CMK (cell line): ENCODE measurements at regions not wholly inside any gene's neighbourhood (a gene's known extent, or its start where the extent isn't known, plus 50 kb on each side); places are given as distances from the start of the nearest gene placed in this dataset.

ENCODE experiments used
- DNase-seq: peaks from one replicate; pipeline ENCODE4 v3.0.0-alpha.2; 2010; ENCODE audit warnings: low read depth

DNA sequence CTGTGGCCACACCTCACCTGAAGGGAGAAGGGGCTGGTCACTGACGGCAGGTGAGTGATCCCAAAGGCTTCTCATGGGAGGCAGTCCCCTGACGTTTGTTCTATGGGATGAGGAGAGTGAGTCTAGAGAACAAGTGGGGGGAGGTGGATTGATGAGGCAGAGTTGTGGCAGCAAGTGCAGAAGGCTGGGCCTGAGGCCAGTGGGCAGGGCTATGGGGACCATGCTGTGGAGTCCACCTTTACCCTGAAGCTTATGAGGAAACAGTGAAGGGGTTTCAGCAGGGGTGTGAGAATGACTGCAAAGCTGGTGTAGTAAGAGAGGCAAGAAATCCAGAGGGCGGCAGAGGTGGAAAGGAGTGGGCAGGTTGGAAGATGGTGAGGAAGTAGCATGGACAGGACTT, 96.9 kb upstream of the PFN2 start:
- no peak for DNase-seq

- DNase-seq: no peak
Measured at GRCh38 chr3:150064971-150065370, 94.3 kb upstream of the PFN2 start.

DNA sequence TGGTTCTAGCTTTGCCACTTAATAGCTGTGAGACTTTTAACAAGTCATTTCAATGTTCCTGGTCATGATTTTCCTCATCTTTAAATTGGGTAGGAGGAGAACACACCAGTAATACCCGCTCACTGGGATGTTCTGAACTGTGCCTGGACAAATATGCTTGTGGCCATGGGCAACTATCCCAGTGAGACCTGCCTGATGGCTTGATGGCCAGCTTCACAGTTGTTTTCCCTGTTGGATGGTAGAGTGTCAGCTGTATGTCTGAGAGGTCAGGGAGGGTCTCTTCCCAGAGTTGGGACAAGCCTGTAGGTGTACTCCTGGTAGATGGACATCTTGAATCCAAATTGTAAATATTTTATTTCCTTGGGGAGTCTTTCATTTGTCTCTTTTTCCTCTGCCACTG, 92.5 kb upstream of the PFN2 start:
- no peak for DNase-seq

- DNase-seq: no peak
Measured at GRCh38 chr3:150062492-150062891, 91.8 kb upstream of the PFN2 start.

DNA sequence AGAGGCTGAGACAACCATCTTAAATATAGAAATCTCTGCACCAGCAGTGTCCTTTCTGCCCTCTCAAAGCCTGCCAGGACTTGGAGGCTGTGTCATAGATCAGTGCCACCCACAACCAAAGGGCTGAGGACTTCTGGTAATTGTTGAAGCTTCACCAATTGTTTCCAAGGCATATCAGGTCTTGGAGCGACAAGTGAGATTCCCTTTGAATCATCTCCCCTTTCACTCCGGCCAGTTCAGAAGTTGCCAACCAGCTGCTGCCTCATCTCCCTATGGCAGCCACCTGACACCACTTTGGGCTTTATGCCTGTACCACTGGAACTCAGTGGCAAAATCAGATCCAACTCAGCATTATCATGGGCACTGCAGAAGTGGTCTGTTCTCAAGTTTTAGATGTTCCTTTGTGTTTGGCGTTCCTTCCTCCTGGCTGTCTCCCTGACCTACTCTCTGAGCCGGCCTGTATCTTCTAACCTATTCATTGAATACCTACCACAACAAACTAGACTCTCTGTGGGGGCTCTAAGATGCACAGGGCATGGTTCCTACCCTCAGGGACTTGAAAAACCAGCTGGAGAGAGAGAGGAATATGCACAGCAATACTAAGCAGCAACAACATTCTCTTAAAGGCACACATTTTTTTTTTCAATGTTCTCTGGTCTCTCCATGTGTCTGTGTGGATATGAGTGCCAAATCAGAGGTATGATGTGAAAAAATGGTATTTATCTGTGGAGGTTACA, 90.8 kb upstream of the PFN2 start:
- DNase-seq: no peak

DNA sequence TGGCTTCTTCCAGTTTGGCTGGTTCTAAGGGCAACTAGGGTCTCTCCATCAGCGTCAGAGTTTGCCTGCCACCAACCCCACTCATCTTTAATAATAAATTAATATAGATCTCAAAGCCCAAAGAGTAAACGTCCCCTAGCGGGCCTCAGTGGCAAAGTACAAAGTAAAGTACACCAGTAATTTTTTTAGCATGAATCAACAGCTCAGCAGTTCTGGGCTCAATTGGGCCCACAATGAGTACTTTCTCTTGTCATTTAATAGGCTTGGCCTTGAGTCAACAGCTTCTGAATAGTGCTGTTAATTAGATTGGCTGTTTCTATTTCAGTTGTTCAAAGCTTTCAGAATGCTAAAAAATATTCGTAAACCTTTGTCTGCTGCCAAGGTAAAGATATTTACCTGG, 89.0 kb upstream of the PFN2 start:
- no peak for DNase-seq

DNA sequence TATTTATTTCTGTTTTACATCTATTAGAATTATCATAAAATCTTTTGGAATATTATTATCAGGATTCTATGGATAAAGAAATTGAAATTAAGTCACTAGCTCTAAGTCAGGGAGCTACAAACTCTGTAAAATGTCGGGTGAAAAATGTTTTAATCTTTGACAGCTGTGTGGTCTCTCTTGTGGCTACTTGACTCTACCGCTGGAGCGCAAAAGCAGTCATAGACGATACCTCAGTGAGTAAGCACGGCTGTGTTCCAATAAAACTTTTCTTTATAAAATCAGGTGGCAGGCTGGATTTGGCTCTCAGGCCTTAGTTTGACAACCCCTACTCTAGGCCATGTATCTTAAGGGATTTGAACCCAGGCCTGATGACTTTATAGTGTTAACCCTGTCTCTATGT, 88.5 kb upstream of the PFN2 start:
- DNase-seq: no peak

DNA sequence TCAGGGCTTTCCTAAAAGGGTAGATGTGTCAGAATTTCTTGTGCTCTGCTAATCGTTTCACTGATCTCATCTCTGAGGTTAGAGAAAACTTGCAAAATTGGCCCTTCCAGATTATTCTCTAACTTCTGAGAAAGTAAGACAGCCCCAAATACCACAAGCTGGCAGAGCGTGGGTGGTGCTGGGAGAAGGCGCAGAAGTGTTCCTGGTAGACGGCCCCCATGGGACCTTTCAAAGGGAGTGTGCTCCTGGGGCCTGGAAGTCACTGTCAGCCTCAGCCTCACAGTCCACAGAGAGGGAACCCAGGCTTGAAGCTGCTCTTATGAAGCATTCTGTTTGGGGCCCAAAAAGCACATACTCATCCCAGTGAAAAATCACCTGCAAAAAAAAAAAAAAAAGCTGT, 86.5 kb upstream of the PFN2 start:
- DNase-seq: no peak

DNA sequence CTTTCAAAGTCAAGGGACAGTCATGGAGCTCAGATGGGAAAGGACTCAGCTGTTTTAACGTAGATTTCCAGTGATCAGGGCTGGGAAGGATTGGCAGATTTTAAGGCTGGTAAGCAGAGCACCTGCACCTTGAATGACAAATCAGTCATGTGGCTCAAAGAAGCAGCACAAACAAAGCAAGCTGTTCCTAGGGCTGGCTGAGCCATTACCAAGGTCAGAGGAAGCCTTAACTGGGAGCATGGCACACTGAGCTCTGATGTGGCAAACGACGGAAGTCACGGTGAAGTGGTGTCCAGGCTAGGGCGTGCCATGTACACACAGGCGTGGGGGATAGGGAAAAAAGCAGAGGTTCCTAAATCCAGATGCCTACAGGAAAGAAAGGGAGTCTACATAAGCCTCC, 84.6 kb upstream of the PFN2 start:
- no peak for DNase-seq

DNA sequence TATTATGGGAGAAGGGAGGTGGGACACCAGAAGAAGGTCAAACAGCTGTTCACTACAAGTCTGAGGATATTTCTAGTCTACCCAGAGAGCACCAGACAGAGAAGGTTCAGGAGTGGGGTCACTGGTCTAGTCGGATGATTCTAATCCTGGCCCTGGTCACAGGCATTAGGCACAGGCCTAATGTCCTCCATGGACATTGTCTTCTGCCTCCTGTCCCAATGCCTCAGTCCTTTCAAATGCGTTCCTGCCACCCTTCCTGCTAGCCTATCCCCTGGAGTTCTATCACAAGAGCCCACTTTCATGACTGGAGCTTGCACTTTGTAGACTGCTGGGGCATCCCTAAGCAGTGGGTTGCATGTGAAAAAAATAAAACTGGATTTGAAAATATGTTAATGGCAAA, 83.9 kb upstream of the PFN2 start:
- DNase-seq: no peak

GRCh38 chr3:150050510-150050909, 79.8 kb upstream of the PFN2 start:
- DNase-seq: no peak

DNA sequence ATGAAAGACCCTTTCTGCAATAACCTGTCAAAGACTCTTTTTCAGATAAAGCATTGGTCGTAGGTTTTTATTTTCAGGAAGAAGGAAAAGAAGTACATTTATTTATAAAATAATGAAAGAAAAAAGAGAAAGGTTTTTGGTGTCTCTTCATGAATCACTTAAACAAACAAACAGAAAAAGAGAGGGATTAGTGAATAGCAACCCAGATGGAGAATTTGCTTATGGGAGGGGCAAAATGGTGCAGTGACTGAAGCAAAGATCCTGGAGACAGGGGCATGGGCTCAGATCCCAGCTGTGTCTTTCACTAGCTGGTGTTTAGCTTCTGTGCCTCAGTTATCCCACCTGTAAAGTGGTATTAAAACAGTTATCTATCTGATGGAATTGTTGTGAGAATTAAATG, 78.6 kb upstream of the PFN2 start:
- no peak for DNase-seq

- DNase-seq: no peak
Measured at GRCh38 chr3:150041877-150042276, 71.2 kb upstream of the PFN2 start.

- no peak for DNase-seq
Measured at GRCh38 chr3:150040097-150040496, 69.4 kb upstream of the PFN2 start.

DNA sequence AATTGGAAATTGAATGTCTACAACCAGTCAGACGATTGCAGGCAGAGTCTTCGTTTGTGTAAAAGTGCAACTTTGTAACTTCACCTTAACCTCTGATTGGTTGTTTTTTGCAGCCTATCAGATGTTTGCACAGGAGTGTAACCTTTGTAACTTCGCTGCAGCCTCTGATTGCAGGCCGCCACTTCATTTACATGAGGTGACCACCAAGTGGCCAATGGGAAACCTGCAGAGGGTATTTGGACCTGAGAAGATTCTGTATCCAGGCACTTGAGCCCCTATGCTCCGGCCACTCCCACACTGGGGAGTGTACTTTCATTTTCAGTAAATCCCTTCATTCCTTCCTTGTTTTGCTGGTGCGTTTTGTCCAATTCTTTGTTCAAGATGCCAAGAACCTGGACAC, 68.1 kb upstream of the PFN2 start:
- DNase-seq: no peak

GRCh38 chr3:150036780-150037179, 66.1 kb upstream of the PFN2 start:
- DNase-seq: no peak

DNA sequence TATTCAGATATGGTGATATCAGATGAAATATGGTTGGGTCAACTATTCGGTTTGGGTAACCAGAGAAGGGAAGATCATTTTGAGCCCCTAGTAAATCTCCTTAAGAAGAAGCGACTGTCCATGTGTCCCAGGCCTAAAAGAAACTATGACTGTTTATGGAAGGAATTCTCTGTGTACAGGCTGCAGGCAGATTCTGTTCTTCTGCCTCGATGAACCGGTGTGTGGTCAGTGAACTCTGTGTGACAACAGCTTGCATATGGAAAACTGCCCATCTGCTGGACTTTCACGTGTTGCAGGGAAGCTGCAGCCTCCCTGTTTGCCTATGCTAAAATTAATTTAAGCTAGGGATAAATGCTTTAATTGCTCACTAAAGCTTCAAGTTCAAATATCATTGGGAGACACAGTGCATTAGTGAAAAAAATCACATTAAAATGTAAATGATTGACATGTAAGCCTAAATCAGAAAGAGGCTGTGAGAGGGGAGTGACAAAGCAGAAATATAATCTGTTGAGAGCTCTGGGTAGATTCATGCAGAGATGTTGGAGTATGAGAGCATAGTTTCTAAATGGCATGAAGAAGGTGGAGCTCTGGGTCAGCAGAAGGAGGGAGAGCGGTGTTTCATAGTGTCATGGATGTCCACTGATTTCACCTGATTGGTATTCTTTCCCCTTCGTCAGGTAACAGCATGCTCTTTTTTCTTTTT, 65.4 kb upstream of the PFN2 start:
- DNase-seq: no peak

DNA sequence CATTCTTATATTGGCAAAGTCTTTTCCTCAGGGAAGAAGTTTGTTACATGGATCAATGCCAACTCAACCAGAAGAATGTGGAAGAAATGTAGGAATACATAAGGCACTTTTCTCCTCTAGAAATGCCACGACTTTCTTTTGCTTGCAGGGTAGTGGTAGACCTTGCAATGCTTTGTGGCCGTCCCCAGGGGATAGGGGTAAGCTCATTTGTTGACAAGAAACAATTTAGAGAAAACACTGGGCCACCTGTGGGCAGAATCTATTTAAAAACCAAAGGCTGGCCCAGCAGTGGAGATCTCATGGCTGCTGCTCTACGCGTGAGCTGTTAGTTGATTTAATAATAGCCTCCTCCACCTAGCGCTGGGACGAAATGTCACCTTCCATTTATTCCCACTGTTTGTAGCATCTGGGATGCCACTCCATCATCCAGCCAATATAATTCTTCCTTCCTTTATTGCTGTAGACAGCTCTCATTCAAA, 64.6 kb upstream of the PFN2 start:
- DNase-seq: no peak

DNA sequence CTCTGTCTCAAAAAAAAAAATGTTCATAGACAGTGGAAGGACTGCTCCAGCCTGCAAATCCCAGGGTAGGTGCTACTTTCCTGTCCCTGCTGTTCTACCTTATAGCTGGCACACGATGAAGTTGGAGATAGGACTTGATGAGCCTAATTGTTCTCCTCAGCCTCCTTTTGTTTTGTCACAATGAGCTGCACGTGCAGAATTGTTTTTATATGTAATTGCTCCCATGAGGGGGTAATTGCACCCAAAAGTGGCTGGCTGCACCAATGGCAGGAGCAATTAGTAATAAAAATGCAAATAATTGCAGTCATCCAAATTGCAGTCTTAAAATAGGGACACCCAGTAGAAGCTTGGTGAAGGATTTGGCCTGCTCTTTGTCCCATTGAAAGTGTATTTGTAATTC, 63.0 kb upstream of the PFN2 start:
- DNase-seq: no peak

- no peak for DNase-seq
Measured at GRCh38 chr3:150030841-150031240, 60.1 kb upstream of the PFN2 start.

DNA sequence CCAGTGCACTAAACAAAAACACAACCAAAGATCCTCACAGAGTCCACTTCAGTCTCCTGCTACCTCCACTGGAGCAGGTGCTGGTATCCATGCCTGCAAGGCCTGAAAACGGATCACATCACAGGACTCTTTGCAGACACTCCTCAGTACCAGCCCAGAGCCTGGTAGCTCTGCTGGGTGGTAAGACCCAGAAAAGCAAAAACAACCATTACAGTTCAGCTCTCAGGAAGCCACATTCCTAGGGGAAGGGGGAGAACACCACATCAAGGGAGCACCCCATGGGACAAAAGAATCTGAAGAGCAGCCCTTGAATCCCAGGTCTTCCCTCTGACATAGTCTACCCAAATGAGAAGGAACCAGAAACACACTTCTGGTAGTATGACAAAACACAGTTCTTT, 52.5 kb upstream of the PFN2 start:
- DNase-seq: no peak

- DNase-seq: no peak
Measured at GRCh38 chr3:150022381-150023238, 51.9 kb upstream of the PFN2 start.

GRCh38 chr3:150020527-150020926, 49.8 kb upstream of the PFN2 start:
- DNase-seq: no peak
